Skeletal muscle tissue (tissue), 3 donors: ENCODE measurements at regions not wholly inside any gene's neighbourhood (a gene's known extent, or its start where the extent isn't known, plus 50 kb on each side); places are given as distances from the start of the nearest gene placed in this dataset.
"Not testable (repeated sequence)": the region's sequence is repeated elsewhere in the genome, so short reads cannot be mapped to it uniquely, and the experiment has no call there.

Experiments used
- H3K27ac ChIP-seq: one replicate; pipeline ENCODE4 v1.7.0; 2013; ENCODE audit warnings: mild to moderate bottlenecking, low read depth, low read length, inconsistent platforms
- H3K27me3 ChIP-seq, 3 donors: one replicate each; pipeline ENCODE4 v1.7.0; 2013; ENCODE audit warnings: low read length in 3 of 3; ENCODE audit not compliant: control insufficient read depth in 3 of 3, insufficient read depth in 3 of 3
- H3K36me3 ChIP-seq, 3 donors: one replicate each; pipeline ENCODE4 v1.7.0; 2013; ENCODE audit warnings: low read length in 3 of 3; ENCODE audit not compliant: control insufficient read depth in 3 of 3, insufficient read depth in 3 of 3
- H3K4me1 ChIP-seq, 3 donors: one replicate each; pipeline ENCODE4 v1.7.0; 2013; ENCODE audit warnings: low read length in 3 of 3, mild to moderate bottlenecking in 3 of 3; ENCODE audit not compliant: control insufficient read depth in 3 of 3, insufficient read depth in 3 of 3
- H3K4me3 ChIP-seq, 3 donors: one replicate each; pipeline ENCODE4 v1.7.0; 2013; ENCODE audit warnings: low read length in 3 of 3
- H3K9ac ChIP-seq, 3 donors: one replicate each; pipeline ENCODE4 v1.7.0; 2013; ENCODE audit warnings: low read length in 3 of 3, mild to moderate bottlenecking in 3 of 3, moderate library complexity in 2 of 3, low read depth in 1 of 3
- H3K9me3 ChIP-seq, 3 donors: one replicate each; pipeline ENCODE4 v1.7.0; 2013; ENCODE audit warnings: low read length in 3 of 3; ENCODE audit not compliant: control insufficient read depth in 3 of 3
- donor health status: Osteomylitis.

DNA sequence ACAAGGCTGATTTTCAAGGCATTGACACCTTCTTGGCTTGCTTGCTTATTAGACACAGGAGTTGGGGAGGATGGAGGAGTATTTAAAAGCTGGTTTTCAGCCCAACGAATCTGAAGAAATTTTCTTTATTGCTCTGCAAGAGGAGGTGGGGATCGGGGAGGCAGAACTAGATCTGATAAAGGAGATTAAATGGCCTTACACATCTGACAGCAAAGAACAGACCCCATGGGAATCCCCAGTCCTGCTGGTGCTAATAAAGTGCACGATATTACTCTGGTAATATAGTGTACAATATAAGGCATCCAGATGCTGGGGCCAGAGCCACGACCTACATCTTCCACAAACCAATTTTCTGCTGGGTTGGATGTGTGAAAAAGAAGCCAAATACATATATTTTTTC is 323.0 kb downstream of the OMA1 start:
- Histone ChIP-seq H3K27me3 (no peaks in the 10 kb centered on the region), H3K27ac (no peak overlapping the region), H3K9ac (no peak overlapping the region), H3K36me3 (no peaks in the 10 kb centered on the region), H3K4me1 (no peaks in the 10 kb centered on the region), H3K4me3 (no peak overlapping the region), H3K9me3 (no peaks in the 10 kb centered on the region)

DNA sequence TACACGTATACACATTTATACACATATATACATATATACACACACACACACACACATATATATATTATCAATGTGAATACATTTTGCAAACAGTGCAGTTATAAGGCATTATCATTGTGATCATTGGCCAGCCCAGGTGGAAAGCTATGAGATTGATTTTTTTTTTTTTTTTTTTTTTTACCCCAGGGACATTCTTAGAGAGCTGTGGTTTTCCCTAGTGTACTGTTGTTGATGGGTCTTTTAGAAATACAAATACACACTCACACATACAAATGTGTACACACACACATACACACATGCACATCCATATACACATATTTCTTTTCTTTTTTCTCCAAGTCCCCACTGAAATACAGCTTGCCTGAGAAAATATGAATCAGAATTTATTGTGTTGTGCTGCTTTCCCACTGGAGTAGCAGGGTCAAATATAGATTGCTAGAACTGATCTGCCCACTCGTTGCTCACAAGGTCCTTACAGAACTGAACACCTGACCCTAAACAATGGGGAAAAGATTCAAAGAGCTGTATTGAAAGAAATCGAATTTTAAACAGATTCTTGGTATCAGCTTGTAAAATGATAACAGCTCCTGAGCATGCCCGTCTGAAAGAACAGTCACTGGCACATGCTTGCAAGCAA is 325.6 kb downstream of the OMA1 start:
- Histone ChIP-seq H3K27ac (no peak overlapping the region), H3K4me3 (no peak overlapping the region), H3K4me1 (no peaks in the 10 kb centered on the region)

DNA sequence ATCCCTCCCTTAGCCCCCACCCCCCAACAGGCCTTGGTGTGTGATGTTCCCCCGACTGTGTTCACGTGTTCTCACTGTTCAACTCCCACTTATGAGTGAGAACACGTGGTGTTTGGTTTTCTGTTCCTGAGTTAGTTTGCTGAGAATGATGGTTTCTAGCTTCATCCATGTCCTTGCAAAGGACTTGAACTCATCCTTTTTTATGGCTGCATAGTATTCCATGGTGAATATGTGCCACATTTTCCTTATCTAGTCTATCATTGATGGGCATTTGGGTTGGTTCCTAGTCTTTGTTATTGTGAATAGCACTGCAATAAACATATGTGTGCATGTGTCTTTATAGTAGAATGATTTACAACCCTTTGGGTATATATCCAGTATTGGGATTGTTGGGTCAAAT is 330.4 kb downstream of the OMA1 start:
- H3K36me3 ChIP-seq, H3K4me1 ChIP-seq, H3K9me3 ChIP-seq, H3K27me3 ChIP-seq, H3K4me3 ChIP-seq, H3K9ac ChIP-seq, H3K27ac ChIP-seq: not testable (repeated sequence)

More for the DNA sequence above, 325.6 kb downstream of the OMA1 start:
- Histone ChIP-seq H3K9ac (no peak overlapping the region), H3K27me3 (no peaks in the 10 kb centered on the region), H3K36me3 (no peaks in the 10 kb centered on the region), H3K9me3 (no peaks in the 10 kb centered on the region)

DNA sequence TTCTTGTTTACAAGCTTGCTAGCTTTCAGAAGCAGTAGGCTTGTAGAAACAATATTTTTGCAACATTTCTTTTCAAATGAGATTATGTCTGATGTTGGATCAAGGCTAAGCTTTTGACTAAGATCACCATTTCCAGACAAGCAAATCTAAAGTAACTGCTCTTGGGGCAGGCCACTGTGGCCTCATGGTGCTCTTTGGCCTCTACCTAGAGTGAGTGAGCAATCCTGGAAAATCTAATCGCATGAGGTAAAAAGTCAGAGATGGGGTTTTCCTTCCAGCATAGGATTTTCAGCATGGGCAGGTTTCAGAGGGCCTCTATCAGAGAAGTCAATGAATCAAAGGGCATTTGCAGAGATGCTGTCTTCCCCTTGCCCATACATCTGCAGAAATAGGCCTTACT is 331.9 kb downstream of the OMA1 start:
- Histone ChIP-seq H3K9me3 (no peaks in the 10 kb centered on the region), H3K4me3 (no peak overlapping the region), H3K27me3 (no peaks in the 10 kb centered on the region), H3K4me1 (peaks cover 0 to 4% (median 0%) of the 10 kb centered on the region in 3 donors), H3K9ac (no peak overlapping the region), H3K27ac (no peak overlapping the region), H3K36me3 (no peaks in the 10 kb centered on the region)

DNA sequence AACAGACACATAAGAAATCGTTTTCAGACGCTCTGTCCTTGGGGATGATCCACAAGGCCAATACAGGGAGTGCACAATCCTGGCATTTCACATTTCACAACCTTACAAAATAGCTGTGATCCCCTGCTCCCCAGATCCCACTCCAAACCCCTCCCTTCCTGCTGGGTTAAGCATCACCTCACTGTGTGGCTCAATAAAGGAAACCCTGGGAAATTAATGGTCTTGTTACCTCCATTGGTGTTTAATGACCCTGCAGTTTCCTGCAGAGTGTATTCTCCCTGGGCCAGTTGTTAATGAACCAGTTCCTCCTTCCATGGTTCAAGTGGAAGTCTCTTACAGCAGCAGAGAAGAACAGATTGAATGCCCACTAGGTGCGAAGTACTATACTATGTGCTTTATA is 334.7 kb downstream of the OMA1 start:
- no peak overlapping the region for H3K27ac ChIP-seq
- no peaks in the 10 kb centered on the region for H3K36me3 ChIP-seq
- no peak overlapping the region for H3K4me3 ChIP-seq
- H3K9me3 ChIP-seq: peaks cover 0 to 4% (median 0%) of the 10 kb centered on the region in 3 donors
- no peaks in the 10 kb centered on the region for H3K27me3 ChIP-seq
- H3K4me1 ChIP-seq: peaks cover 0 to 4% (median 0%) of the 10 kb centered on the region in 3 donors
- H3K9ac ChIP-seq: no peak overlapping the region

DNA sequence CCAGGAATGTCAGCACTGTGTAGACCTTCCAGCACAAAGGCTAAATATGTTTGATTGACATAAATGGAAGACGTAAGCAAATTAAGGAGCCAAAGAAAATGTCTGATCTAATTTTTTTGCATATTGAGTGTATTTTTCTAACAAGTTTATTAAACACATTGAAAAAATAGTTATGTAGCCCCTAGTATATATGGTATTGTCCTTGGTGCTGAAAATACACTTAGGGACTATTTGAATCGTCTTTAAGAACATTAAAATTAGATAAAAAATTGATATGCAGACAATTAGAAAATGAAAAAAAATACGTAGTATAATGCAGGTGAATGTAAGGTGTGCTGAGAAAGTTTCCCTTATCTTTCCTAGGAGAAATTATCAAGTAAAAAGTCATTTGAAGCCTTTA is 337.0 kb downstream of the OMA1 start:
- peaks cover 0 to 4% (median 0%) of the 10 kb centered on the region in 3 donors for H3K9me3 ChIP-seq
- no peaks in the 10 kb centered on the region for H3K27me3 ChIP-seq
- no peak overlapping the region for H3K4me3 ChIP-seq
- peaks cover 0 to 4% (median 0%) of the 10 kb centered on the region in 3 donors for H3K4me1 ChIP-seq
- no peak overlapping the region for H3K9ac ChIP-seq
- no peak overlapping the region for H3K27ac ChIP-seq
- no peaks in the 10 kb centered on the region for H3K36me3 ChIP-seq

DNA sequence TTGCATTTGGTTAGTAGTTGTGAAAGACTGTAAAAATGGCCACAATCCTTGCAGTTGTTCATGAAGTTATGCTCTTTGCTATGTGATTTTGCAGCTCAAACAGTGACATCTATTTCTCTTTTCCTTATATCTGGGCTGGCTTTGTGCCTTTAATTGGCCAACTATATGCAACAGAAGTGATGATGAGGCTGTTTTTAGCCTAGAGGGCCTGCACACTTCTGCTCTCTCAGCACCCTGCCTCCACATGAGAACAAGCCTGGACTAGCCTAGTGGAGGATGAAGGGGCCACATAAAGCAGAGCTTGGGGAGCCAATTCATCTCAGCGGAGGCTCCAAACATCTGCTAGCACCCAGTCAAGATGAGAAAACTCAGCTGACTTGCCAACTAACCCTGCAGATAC is 339.8 kb downstream of the OMA1 start:
- no peak overlapping the region for H3K9ac ChIP-seq
- H3K4me3 ChIP-seq: no peak overlapping the region
- H3K9me3 ChIP-seq: peaks cover 0 to 4% (median 0%) of the 10 kb centered on the region in 3 donors
- H3K36me3 ChIP-seq: no peaks in the 10 kb centered on the region
- no peak overlapping the region for H3K27ac ChIP-seq
- H3K4me1 ChIP-seq: no peaks in the 10 kb centered on the region
- H3K27me3 ChIP-seq: no peaks in the 10 kb centered on the region

DNA sequence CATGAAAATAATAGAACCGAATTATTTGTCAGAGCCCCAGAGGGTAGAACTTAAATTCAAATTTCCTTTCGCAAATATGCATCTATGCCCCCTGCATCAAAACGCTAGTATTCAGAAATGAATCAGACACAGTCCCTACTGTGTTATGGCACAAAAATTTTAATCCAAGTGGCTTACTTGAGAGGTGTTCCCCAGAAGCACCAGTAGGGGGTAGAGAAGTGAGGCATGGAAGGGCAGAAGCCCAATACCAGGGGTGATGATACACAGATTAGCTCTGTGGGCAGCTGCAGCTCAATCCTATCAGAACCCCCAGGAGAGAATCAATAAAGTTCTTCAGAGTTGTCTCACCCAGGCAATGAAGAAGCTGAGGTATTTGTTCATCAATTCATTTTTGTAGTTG is 342.2 kb downstream of the OMA1 start:
- no peaks in the 10 kb centered on the region for H3K27me3 ChIP-seq
- no peak overlapping the region for H3K4me3 ChIP-seq
- no peak overlapping the region for H3K9ac ChIP-seq
- H3K36me3 ChIP-seq: no peaks in the 10 kb centered on the region
- peaks cover 0 to 4% (median 0%) of the 10 kb centered on the region in 3 donors for H3K9me3 ChIP-seq
- H3K27ac ChIP-seq: no peak overlapping the region
- no peaks in the 10 kb centered on the region for H3K4me1 ChIP-seq

DNA sequence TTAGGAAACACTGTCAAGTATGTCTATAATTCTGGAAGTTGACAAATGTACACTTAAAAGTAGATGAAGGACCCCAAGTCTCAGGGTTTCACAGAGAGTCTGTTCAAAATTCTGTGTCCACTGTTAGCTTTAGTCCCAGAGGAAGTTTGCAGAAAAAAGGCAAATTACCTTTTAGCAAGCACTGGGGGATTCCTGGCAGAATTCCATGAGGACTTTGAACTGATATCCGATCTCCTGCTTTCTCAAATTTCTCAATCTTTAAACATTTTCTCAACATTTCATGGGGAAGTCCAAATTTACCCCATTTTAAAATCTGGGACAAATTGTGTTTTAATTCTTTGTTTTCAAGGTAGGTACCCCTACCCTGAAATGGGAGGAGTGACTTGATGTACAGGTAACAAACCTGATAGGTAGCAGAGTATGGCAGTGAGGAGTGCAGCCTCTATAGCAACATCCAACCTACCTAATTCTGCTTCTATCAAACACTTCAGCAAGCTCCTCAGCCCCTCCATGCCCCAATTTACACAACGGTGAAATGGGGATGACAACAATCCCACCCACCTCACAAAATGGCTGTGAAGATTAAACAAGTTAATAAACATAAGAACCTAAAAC is 344.9 kb downstream of the OMA1 start:
- no peak overlapping the region for H3K4me3 ChIP-seq
- H3K4me1 ChIP-seq: no peaks in the 10 kb centered on the region
- H3K27me3 ChIP-seq: no peaks in the 10 kb centered on the region
- H3K36me3 ChIP-seq: no peaks in the 10 kb centered on the region
- no peak overlapping the region for H3K27ac ChIP-seq
- H3K9ac ChIP-seq: no peak overlapping the region
- no peaks in the 10 kb centered on the region for H3K9me3 ChIP-seq

DNA sequence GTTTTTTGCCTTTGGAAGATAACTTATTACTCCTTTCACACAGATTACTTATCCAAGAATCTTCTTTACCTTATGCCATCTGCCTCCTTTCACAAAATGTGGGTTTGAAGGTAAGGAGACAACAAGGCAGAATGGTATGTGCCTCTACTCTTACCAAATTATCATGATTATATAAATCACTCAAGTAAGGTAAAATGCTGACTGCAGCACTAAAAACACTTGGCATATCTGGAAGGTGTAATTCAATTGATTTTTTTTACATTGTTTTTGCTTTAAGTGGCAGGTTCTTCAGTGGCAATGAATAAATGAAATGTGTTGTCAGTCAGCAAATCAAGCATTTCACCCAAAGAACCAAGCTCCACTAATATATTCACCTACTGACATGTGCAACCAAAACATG is 346.1 kb downstream of the OMA1 start:
- no peaks in the 10 kb centered on the region for H3K36me3 ChIP-seq
- H3K9ac ChIP-seq: no peak overlapping the region

More for the DNA sequence above, 346.1 kb downstream of the OMA1 start:
- Histone ChIP-seq H3K4me3 (no peak overlapping the region), H3K9me3 (no peaks in the 10 kb centered on the region), H3K4me1 (no peaks in the 10 kb centered on the region), H3K27me3 (no peaks in the 10 kb centered on the region), H3K27ac (no peak overlapping the region)
